Loucy (cell line): ENCODE measurements at regions not wholly inside any gene's neighbourhood (a gene's known extent, or its start where the extent isn't known, plus 50 kb on each side); places are given as distances from the start of the nearest gene placed in this dataset.

Experiments
- EZH2phosphoT487 ChIP-seq: fragments of 200-600 bp; IDR thresholded peaks from 2 replicates; pipeline ENCODE4 v1.6.1; 2018; ENCODE audit warnings: antibody characterized with exemption, mild to moderate bottlenecking, moderate library complexity, borderline replicate concordance
- TF ChIP-seq, protein P1 (sequence below): fragments of 200-600 bp; sonication (generic); conservative IDR thresholded peaks from 2 replicates; pipeline ENCODE4 v1.5.1; 2014; ENCODE audit warnings: mild to moderate bottlenecking, antibody characterized with exemption, low read length

DNA sequence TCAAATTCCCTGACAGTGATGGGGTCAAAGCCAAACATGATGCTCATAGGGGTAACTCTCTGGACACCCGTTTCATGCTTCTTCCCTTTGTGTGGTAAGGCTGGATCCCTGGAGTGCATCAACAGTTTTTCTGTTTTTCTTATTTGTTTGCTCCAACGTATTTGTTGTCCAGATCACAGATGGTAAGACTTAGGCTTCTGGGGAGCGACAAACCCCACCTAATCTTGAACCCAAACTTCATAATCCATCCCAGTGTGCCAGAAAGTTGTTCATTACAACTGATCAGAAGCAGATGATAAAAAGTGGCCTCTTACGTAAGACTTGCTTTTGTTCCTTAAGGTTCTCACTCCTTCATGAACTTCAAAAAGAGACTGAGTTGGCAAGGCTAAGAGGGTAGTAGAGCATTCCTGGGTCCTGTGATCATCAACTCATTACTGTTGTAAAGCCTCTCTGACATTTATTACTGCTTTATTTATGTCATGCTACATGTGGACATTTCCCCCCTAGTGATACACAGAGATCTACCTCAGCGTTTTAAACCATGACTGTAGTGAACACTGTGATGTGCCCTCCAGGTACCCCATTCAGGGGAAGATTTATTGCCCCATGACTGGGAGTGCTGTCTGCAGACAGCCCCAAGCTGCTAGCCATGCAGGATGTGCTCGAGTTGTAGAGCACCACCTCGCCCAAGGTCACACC lies 125.6 kb downstream of the CCDC71L start:
- TF ChIP-seq, protein P1, sequence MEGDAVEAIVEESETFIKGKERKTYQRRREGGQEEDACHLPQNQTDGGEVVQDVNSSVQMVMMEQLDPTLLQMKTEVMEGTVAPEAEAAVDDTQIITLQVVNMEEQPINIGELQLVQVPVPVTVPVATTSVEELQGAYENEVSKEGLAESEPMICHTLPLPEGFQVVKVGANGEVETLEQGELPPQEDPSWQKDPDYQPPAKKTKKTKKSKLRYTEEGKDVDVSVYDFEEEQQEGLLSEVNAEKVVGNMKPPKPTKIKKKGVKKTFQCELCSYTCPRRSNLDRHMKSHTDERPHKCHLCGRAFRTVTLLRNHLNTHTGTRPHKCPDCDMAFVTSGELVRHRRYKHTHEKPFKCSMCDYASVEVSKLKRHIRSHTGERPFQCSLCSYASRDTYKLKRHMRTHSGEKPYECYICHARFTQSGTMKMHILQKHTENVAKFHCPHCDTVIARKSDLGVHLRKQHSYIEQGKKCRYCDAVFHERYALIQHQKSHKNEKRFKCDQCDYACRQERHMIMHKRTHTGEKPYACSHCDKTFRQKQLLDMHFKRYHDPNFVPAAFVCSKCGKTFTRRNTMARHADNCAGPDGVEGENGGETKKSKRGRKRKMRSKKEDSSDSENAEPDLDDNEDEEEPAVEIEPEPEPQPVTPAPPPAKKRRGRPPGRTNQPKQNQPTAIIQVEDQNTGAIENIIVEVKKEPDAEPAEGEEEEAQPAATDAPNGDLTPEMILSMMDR, result no peak
- no peak for TF ChIP-seq EZH2phosphoT487
